HG03342 (cell line): ENCODE measurements at regions not wholly inside any gene's neighbourhood (a gene's known extent, or its start where the extent isn't known, plus 50 kb on each side); places are given as distances from the start of the nearest gene placed in this dataset.
"Not testable (repeated sequence)": the region's sequence is repeated elsewhere in the genome, so short reads cannot be mapped to it uniquely, and the experiment has no call there.

Experiments
- ATAC-seq: cut with Tn5 transposase; IDR thresholded peaks from one replicate; pipeline ENCODE4 v1.9.1; 2021; ENCODE audit warnings: mild to moderate bottlenecking, moderate library complexity; ENCODE audit not compliant: unreplicated experiment

GRCh38 chr16:56022818-56023217 is 147.6 kb upstream of the CES5A start:
- ATAC-seq, result no peak

- no peak for ATAC-seq
Measured at GRCh38 chr16:56019274-56019673, 144.1 kb upstream of the CES5A start.

GRCh38 chr16:56013962-56014552 is 138.9 kb upstream of the CES5A start:
- ATAC-seq, result no peak

GRCh38 chr16:56012482-56012811 is 137.3 kb upstream of the CES5A start:
- ATAC-seq, result no peak

- no peak for ATAC-seq
Measured at GRCh38 chr16:56011808-56012481, 136.8 kb upstream of the CES5A start.

GRCh38 chr16:56005958-56006357 is 130.8 kb upstream of the CES5A start:
- ATAC-seq, result no peak

GRCh38 chr16:55999683-56000082 is 124.5 kb upstream of the CES5A start:
- ATAC-seq, result no peak

GRCh38 chr16:55993088-55993487 is 117.9 kb upstream of the CES5A start:
- ATAC-seq, result no peak

GRCh38 chr16:55992551-55992950 is 117.4 kb upstream of the CES5A start:
- no peak for ATAC-seq

- ATAC-seq, result no peak
Measured at GRCh38 chr16:55991843-55992242, 116.7 kb upstream of the CES5A start.

- ATAC-seq, result no peak
Measured at GRCh38 chr16:55989569-55989907, 114.4 kb upstream of the CES5A start.

GRCh38 chr16:55988850-55989568 is 113.8 kb upstream of the CES5A start:
- ATAC-seq, result not testable (repeated sequence)

- no peak for ATAC-seq
Measured at GRCh38 chr16:55988013-55988412, 112.8 kb upstream of the CES5A start.

- ATAC-seq, result no peak
Measured at GRCh38 chr16:55982597-55982996, 107.4 kb upstream of the CES5A start.

- ATAC-seq, result no peak
Measured at GRCh38 chr16:55981557-55981956, 106.4 kb upstream of the CES5A start.

- no peak for ATAC-seq
Measured at GRCh38 chr16:55976815-55977214, 101.6 kb upstream of the CES5A start.

- ATAC-seq, result no peak
Measured at GRCh38 chr16:55971447-55971846, 96.3 kb upstream of the CES5A start.

- no peak for ATAC-seq
Measured at GRCh38 chr16:55968221-55968620, 93.0 kb upstream of the CES5A start.

- no peak for ATAC-seq
Measured at GRCh38 chr16:55964923-55965475, 89.8 kb upstream of the CES5A start.

- ATAC-seq, result no peak
Measured at GRCh38 chr16:55955845-55956244, 80.7 kb upstream of the CES5A start.

GRCh38 chr16:55955424-55955823 is 80.3 kb upstream of the CES5A start:
- ATAC-seq, result no peak

GRCh38 chr16:55954906-55955305 is 79.7 kb upstream of the CES5A start:
- no peak for ATAC-seq
